Heart left ventricle (tissue), 13 donors: ENCODE measurements at regions not wholly inside any gene's neighbourhood (a gene's known extent, or its start where the extent isn't known, plus 50 kb on each side); places are given as distances from the start of the nearest gene placed in this dataset.

Experiments
- CTCF ChIP-seq, 12 donors: fragments of 200-600 bp; sonication (generic) in 4 of 12; IDR thresholded peaks; one replicate each; pipeline versions ENCODE4 v1.5.0 to v1.8.0; 2018 to 2022; ENCODE audit warnings: antibody characterized with exemption in 12 of 12, mild to moderate bottlenecking in 5 of 12
- POLR2A ChIP-seq, 2 donors: fragments of 450-650 bp; IDR thresholded peaks; one replicate each; pipeline ENCODE4 v1.6.1; 2017; ENCODE audit warnings: antibody characterized with exemption in 2 of 2, mild to moderate bottlenecking in 2 of 2, moderate library complexity in 2 of 2
- donor health status: ischemic (EF 13 %, LVEDD 7.1; RV severe dilation, severe dysfunction).
- donor health status: DM: no; HTN: yes; CAD: no.
- donor health status: DM: no; HTN: no; CAD: no.
- donor health status: ischemic (EF 25% LVEDD 6.9; RV normal size, moderate dysfunction).
- donor health status: ischemic (EF 25% LVEDD 5.7; RV mildly dilated, moderate dysfunction).
- donor health status: ischemic (EF 35%, LVEDD 5.7; RV mildly dilated, moderate dysfunction).
- donor health status: nonischemic (EF 11% LVEDD 7.7; RV severe dilation, severe dysfunction).
- donor health status: DM: yes; HTN: yes; CAD: no.
- donor health status: PGD.
- donor health status: ischemic (EF 29% LVEDD 5.4; RV normal size, mild dysfunction).
- donor health status: nonischemic (EF 23%, LVEDD 6.1; RV moderate dilation, normal function).

- TF ChIP-seq CTCF (IDR thresholded peaks at IDR 0.05) (no peak), POLR2A (IDR thresholded peaks at IDR 0.05) (no peak)
These were observed 61.6 kb upstream of the SUCLG2 start for GRCh38 chr3:67715971-67716370.
